GM19035 (cell line): ENCODE measurements at regions not wholly inside any gene's neighbourhood (a gene's known extent, or its start where the extent isn't known, plus 50 kb on each side); places are given as distances from the start of the nearest gene placed in this dataset.

Experiments
- ATAC-seq: cut with Tn5 transposase; IDR thresholded peaks from one replicate; pipeline ENCODE4 v1.9.1; 2021; ENCODE audit not compliant: unreplicated experiment

GRCh38 chr2:41896186-41896846 is 151.5 kb upstream of the PKDCC start:
- ATAC-seq, result peak; percentile 98

GRCh38 chr2:41899189-41899588 is 148.6 kb upstream of the PKDCC start:
- no peak for ATAC-seq

GRCh38 chr2:41900101-41900577 is 147.7 kb upstream of the PKDCC start:
- ATAC-seq, result no peak

DNA sequence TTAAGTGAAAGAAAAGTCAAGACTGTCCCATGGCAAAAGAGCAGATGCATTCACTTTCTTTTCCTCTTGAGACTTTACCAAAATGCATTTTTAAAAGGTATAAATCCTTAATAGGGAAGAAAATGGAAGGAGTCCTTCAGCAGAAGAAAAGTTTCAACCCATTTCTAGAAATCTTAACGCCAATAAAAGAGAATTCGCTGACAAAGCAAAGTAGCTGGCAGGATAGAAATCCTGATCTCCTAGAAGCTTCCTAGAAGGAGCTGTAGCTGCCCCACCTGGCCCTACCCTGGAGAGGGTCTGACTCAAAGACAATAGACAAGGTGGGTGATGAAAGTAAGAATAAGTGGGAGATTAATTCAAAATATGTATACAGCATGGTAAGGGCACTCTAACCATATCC is 144.9 kb upstream of the PKDCC start:
- no peak for ATAC-seq

GRCh38 chr2:41903474-41904135 is 144.2 kb upstream of the PKDCC start:
- no peak for ATAC-seq

GRCh38 chr2:41904459-41904858 is 143.4 kb upstream of the PKDCC start:
- ATAC-seq, result no peak

DNA sequence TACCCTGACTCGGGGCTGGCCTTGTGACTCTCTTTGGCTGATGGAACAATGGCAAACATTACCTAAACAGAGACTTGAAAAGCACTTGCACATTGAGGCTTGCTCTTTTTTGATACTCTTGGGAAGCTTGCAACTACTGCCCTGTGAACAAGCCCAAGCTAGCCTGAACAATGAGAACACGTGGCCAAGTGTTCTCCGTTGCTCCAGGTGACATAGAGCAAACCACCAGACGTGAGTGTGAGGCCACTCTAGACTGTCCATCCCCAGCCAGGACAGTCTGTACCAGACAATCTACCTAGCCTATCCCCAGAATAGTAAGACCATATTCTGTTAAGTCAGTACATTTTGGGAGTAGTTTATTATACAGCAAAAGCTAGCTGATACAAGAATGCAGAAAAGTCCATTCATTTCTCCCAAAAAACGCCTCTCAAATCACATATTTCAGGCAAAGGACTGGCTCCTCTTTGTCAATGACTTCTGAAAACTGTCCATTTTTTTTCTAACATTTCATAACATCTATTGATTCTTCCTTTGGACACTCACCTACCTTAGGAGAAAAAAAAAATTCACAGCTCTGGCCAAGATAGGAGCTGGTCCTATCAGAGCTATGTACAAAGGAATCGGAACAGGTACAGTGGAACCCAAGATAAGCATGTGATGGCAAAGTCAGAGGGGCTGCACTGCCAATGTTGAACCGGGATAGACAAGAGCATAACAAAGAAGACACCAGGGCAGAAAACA is 142.1 kb upstream of the PKDCC start:
- no peak for ATAC-seq

GRCh38 chr2:41906338-41906725 is 141.5 kb upstream of the PKDCC start:
- ATAC-seq, result no peak

- ATAC-seq, result no peak
Observed at GRCh38 chr2:41907141-41907540, 140.7 kb upstream of the PKDCC start.

DNA sequence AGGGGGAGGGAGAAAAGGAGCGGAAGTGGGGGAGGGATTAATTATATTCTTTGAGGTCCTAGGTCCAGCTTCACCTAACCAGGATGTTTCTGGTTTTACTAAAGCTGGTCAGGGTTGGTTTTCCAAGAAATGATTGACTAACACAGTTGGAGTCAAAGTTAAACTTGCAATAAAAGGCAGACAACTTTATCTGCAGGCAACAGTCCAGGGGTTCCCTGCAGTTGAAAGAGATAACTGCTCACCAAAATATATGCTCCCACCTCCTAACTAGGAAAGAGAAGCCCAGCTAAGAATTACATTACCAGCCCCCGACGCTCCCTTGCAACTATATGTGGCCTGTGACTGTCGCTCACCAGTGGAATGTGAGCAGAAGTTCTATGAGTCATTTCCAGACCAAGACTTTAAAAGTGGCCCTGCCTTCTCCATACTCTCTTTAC is 140.0 kb upstream of the PKDCC start:
- ATAC-seq, result no peak

DNA sequence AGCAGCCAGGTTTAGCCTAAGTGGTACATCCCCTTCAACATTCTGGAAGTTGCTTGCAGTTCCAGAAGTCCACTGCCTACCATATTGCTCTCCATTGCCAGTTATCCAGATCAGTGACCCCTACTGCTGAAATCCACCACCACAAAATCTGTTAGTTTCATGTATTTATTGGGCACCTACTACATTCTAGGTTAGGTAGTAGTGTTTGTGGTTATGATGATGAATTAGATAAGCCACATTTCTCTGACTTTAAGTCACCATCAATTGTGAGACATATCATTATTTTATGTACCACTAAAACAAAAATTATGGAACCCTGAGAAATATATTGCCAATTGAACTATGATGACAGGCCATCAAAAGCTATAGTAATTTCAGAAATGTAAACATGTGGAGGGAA is 139.5 kb upstream of the PKDCC start:
- no peak for ATAC-seq

DNA sequence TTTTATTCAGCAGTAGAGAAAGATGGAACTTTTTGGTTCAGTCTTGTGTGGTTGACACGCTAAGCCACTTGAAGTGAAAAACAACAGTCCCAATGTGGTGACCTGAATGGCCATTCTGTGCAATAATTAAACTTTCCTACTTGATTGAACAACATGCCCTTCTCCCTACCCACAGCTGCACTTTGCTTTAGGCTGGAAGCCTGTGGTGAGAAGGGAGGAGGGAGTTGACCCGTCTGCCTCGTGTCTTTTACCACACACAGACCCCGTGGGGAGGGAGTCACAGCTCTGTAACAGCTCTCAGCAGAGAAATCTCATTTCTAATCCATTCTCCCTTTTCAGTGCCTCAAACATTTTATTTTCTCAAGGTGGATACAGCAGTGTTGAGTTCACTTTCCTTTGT is 138.2 kb upstream of the PKDCC start:
- no peak for ATAC-seq

DNA sequence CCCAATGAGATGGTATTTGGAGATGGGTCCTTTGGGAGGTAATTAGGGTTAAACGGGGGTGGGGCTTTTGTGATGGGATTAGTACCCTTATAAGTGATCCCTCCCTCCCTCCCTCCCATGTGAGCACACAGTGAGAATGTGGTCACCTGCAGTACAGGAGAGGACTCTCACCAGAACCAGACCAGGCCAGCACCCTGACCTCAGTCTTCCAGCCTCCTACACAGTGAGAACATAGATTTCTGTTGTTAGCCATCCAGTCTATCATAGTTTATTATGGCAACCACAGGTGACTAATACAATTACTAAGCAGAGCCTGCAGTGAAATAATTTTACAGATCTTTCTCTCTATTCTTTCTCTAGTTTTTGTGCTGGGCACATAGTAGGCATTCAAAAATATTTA is 137.7 kb upstream of the PKDCC start:
- peak; percentile 55 for ATAC-seq

DNA sequence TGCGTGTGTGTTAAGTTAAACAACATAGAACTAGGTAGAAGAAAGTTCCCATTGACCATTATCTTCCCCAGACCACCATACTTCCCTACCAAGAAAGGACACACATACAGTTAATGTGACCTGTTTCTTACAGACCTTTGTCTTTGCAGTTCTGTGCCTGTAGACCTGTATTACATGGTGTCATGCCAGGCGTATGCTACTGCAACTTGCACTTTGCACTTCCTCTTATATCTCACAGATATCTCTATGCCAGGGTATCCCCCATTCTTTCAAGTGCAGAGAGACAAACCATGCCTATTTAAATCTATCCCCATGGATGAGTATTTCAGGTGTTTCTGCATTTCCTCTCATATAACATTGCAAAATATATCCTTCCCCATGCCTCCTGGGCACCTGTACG is 136.8 kb upstream of the PKDCC start:
- ATAC-seq, result no peak

DNA sequence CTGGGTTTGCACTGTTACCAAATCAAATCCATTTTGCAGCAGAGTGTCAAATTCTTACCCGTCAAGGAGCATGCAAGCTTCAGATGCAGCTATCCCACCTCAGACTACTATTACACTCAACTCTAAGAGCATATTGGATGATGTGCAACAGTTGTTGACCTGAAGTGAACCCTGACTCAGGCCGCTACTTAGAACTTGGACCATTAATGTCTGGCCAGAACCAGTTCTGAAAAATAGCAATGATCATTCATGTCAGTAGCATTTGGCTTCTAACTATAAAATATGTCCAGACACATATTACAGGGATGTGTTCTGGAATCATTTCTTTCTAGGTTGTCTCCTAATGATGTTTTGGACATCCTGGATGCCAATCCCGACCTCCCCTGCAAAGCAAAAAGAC is 135.5 kb upstream of the PKDCC start:
- no peak for ATAC-seq

DNA sequence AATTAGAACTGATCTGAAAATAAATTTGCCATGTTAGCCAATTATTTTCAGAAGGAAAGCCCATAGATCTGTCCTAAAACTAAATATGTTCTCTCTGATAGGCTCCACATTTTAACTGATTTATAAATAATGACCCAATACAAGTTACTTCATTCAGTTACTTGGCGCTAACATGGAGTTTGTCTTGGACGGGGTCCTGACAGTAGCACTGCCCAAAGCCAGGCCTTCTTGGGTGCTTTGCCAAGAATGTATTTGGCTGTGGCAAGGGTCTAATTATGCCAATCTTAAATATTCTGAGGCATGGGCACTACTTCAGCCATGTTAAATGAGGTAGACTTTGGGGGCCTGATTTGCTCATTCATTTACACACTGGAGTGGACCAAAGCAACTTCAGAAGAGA is 135.0 kb upstream of the PKDCC start:
- ATAC-seq, result no peak

DNA sequence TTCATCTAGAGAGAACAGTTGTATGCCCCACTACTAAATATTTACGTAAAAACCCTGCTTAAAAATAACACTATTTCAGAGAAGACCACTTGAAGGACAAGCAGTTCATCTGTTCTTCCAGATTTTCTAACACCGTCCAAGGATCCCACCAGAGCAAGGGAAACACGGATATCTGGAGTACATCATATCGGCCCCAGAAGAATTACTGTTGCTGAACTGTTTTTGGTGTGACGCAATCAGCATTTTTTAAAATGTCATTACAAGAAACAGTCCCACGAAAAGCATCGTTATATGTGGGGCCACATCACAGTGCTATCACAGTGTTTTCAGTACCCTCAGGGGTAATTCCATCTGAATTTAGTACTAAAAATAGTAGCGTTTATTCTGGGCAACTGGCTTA is 134.5 kb upstream of the PKDCC start:
- ATAC-seq, result no peak

GRCh38 chr2:41913921-41914609 is 133.8 kb upstream of the PKDCC start:
- no peak for ATAC-seq

GRCh38 chr2:41914936-41915335 is 132.9 kb upstream of the PKDCC start:
- no peak for ATAC-seq

- ATAC-seq, result no peak
Observed at GRCh38 chr2:41916177-41916576, 131.6 kb upstream of the PKDCC start.

GRCh38 chr2:41917587-41917986 is 130.2 kb upstream of the PKDCC start:
- ATAC-seq, result no peak

DNA sequence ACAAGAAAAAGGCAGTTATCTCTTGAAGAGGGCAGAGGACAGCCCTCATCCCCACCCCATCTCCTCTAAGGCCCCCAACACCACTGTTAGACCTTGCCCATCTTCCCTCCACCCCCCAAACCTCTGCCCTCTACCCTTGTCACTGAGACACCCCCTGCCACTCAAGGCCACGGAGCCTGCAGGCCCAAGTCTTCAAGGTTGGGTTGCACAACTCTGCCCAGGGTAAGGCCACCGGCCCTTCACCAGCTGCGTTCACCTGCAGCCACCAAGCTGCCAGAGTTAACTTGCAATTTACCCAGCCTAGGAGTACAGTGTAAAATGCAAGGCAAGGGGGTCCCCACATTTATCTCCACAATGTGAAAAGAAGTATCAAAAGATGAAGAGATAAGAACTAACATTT is 128.7 kb upstream of the PKDCC start:
- ATAC-seq, result no peak
